H1 (cell line): ENCODE measurements at regions not wholly inside any gene's neighbourhood (a gene's known extent, or its start where the extent isn't known, plus 50 kb on each side); places are given as distances from the start of the nearest gene placed in this dataset.

Experiments
- BACH1 ChIP-seq: IDR thresholded peaks from 2 replicates; pipeline ENCODE4 v1.6.1; 2012; ENCODE audit warnings: low read length, improper control_type of control experiment
- CBX5 ChIP-seq: fragments of 300-800, 300-1000 bp; sonication (generic); IDR thresholded peaks from 2 replicates; pipeline ENCODE4 v1.7.1; 2016; ENCODE audit warnings: antibody characterized with exemption, low read length, low read depth
- HDAC2 ChIP-seq, 2 experiments: fragments of 300-600 bp in 1 of 2; sonication (generic) in 1 of 2; IDR thresholded peaks; 2 replicates each; pipeline ENCODE4 v1.6.1; 2011 to 2012; ENCODE audit warnings: low read depth in 2 of 2, low read length in 2 of 2, mild to moderate bottlenecking in 2 of 2, moderate library complexity in 2 of 2, borderline replicate concordance in 1 of 2, inconsistent platforms in 1 of 2
- JUN ChIP-seq: IDR thresholded peaks from 2 replicates; pipeline ENCODE4 v1.6.1; 2011; ENCODE audit warnings: low read depth, mild to moderate bottlenecking, improper control_type of control experiment, low read length
- KDM5A ChIP-seq: fragments of 200-600 bp; IDR thresholded peaks from 2 replicates; pipeline ENCODE4 v1.7.1; 2012; ENCODE audit warnings: mild to moderate bottlenecking, low read length, inconsistent platforms, mixed read lengths
- NRF1 ChIP-seq: IDR thresholded peaks from 2 replicates; pipeline ENCODE4 v1.6.1; 2011; ENCODE audit warnings: mild to moderate bottlenecking, low read depth, low read length, improper control_type of control experiment
- RFX5 ChIP-seq: IDR thresholded peaks from 2 replicates; pipeline ENCODE4 v1.6.1; 2011; ENCODE audit warnings: low read depth, low read length, improper control_type of control experiment, borderline replicate concordance
- RXRA ChIP-seq: IDR thresholded peaks from 2 replicates; pipeline ENCODE4 v1.6.1; 2011; ENCODE audit warnings: low read depth, mild to moderate bottlenecking, low read length, moderate library complexity; ENCODE audit not compliant: insufficient read depth
- SAP30 ChIP-seq: fragments of 300-600 bp; sonication (generic); IDR thresholded peaks from 2 replicates; pipeline ENCODE4 v1.7.1; 2012; ENCODE audit warnings: low read length, moderate library complexity, mild to moderate bottlenecking, inconsistent platforms; ENCODE audit not compliant: insufficient read depth, insufficient replicate concordance
- ZNF274 ChIP-seq: IDR thresholded peaks from 2 replicates; pipeline ENCODE4 v1.7.0; 2012; ENCODE audit warnings: low read length, borderline replicate concordance; ENCODE audit errors: extremely low read depth
- TF ChIP-seq, protein P1 (sequence below): fragments of 300-600 bp; sonication (generic); IDR thresholded peaks from 2 replicates; pipeline ENCODE4 v1.7.1; 2012; ENCODE audit warnings: low read length, moderate library complexity, mild to moderate bottlenecking, inconsistent platforms; ENCODE audit not compliant: insufficient replicate concordance

DNA sequence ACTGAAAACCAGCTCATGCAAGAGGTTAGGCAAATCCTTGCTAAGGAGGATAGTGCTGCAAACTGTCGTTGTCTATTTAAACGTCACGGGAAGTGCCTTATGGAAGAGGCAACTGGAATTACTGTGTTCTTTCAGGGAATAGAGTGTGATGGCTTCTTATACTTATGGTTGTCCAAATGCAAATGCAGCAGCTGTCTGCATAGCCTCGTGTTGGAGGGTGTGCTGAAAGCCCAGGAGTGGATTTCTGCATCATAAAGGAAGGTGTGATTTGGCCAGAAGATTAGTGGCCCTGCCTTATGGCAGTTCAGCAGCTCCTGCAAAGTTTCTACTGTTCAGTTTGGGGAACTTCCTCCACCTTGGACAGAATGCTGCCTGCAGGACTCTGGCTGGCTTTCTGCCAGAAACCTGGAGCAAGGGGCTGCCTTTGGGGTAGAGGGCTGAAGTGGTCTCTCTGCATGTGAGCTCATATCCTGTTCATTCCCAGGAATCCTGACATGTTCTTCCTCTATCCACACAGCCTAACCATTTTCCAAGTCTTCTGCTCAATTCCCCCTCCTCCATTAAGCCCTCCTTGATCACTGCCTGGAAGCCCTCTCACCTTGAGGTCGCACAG lies 321.2 kb upstream of the CXCR4 start (continued):
- TF ChIP-seq, protein P1, sequence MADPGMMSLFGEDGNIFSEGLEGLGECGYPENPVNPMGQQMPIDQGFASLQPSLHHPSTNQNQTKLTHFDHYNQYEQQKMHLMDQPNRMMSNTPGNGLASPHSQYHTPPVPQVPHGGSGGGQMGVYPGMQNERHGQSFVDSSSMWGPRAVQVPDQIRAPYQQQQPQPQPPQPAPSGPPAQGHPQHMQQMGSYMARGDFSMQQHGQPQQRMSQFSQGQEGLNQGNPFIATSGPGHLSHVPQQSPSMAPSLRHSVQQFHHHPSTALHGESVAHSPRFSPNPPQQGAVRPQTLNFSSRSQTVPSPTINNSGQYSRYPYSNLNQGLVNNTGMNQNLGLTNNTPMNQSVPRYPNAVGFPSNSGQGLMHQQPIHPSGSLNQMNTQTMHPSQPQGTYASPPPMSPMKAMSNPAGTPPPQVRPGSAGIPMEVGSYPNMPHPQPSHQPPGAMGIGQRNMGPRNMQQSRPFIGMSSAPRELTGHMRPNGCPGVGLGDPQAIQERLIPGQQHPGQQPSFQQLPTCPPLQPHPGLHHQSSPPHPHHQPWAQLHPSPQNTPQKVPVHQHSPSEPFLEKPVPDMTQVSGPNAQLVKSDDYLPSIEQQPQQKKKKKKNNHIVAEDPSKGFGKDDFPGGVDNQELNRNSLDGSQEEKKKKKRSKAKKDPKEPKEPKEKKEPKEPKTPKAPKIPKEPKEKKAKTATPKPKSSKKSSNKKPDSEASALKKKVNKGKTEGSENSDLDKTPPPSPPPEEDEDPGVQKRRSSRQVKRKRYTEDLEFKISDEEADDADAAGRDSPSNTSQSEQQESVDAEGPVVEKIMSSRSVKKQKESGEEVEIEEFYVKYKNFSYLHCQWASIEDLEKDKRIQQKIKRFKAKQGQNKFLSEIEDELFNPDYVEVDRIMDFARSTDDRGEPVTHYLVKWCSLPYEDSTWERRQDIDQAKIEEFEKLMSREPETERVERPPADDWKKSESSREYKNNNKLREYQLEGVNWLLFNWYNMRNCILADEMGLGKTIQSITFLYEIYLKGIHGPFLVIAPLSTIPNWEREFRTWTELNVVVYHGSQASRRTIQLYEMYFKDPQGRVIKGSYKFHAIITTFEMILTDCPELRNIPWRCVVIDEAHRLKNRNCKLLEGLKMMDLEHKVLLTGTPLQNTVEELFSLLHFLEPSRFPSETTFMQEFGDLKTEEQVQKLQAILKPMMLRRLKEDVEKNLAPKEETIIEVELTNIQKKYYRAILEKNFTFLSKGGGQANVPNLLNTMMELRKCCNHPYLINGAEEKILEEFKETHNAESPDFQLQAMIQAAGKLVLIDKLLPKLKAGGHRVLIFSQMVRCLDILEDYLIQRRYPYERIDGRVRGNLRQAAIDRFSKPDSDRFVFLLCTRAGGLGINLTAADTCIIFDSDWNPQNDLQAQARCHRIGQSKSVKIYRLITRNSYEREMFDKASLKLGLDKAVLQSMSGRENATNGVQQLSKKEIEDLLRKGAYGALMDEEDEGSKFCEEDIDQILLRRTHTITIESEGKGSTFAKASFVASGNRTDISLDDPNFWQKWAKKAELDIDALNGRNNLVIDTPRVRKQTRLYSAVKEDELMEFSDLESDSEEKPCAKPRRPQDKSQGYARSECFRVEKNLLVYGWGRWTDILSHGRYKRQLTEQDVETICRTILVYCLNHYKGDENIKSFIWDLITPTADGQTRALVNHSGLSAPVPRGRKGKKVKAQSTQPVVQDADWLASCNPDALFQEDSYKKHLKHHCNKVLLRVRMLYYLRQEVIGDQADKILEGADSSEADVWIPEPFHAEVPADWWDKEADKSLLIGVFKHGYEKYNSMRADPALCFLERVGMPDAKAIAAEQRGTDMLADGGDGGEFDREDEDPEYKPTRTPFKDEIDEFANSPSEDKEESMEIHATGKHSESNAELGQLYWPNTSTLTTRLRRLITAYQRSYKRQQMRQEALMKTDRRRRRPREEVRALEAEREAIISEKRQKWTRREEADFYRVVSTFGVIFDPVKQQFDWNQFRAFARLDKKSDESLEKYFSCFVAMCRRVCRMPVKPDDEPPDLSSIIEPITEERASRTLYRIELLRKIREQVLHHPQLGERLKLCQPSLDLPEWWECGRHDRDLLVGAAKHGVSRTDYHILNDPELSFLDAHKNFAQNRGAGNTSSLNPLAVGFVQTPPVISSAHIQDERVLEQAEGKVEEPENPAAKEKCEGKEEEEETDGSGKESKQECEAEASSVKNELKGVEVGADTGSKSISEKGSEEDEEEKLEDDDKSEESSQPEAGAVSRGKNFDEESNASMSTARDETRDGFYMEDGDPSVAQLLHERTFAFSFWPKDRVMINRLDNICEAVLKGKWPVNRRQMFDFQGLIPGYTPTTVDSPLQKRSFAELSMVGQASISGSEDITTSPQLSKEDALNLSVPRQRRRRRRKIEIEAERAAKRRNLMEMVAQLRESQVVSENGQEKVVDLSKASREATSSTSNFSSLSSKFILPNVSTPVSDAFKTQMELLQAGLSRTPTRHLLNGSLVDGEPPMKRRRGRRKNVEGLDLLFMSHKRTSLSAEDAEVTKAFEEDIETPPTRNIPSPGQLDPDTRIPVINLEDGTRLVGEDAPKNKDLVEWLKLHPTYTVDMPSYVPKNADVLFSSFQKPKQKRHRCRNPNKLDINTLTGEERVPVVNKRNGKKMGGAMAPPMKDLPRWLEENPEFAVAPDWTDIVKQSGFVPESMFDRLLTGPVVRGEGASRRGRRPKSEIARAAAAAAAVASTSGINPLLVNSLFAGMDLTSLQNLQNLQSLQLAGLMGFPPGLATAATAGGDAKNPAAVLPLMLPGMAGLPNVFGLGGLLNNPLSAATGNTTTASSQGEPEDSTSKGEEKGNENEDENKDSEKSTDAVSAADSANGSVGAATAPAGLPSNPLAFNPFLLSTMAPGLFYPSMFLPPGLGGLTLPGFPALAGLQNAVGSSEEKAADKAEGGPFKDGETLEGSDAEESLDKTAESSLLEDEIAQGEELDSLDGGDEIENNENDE: no peak
- TF ChIP-seq RFX5: no peak
- TF ChIP-seq ZNF274: no peak
- TF ChIP-seq CBX5: no peak
- no peak for TF ChIP-seq HDAC2 (IDR thresholded peaks at IDR 0.05; ENCODE audit: borderline replicate concordance in 1 of 2, low read depth in 2 of 2, low read length in 2 of 2)
- no peak for TF ChIP-seq KDM5A
- no peak for TF ChIP-seq BACH1
- no peak for TF ChIP-seq NRF1
- TF ChIP-seq RXRA: no peak
- TF ChIP-seq JUN: no peak
- no peak for TF ChIP-seq SAP30
